OCI-LY1 (cell line): ENCODE measurements at regions not wholly inside any gene's neighbourhood (a gene's known extent, or its start where the extent isn't known, plus 50 kb on each side); places are given as distances from the start of the nearest gene placed in this dataset.

Source experiments
- H2AFZ ChIP-seq: fragments of 200-600 bp; sonication (generic), shearing (Covaris generic); 2 replicates; pipeline ENCODE4 v1.6.0; 2014; ENCODE audit warnings: antibody characterized with exemption, mild to moderate bottlenecking, low read length
- H3F3A ChIP-seq: fragments of 200-600 bp; sonication (generic), shearing (Covaris generic); 2 replicates; pipeline ENCODE4 v1.6.0; 2014; ENCODE audit warnings: mild to moderate bottlenecking, antibody characterized with exemption, low read length, moderate library complexity; ENCODE audit not compliant: insufficient read depth
- H3K27ac ChIP-seq: fragments of 200-600 bp; sonication (generic); 2 replicates; pipeline ENCODE4 v1.5.1; 2014; ENCODE audit warnings: low read length, mixed run types, mild to moderate bottlenecking, low read depth; ENCODE audit not compliant: poor library complexity, severe bottlenecking
- H3K27me3 ChIP-seq: fragments of 200-600 bp; sonication (generic); 2 replicates; pipeline ENCODE4 v1.6.0; 2014; ENCODE audit warnings: antibody characterized with exemption, mild to moderate bottlenecking, low read length, moderate library complexity; ENCODE audit not compliant: insufficient read depth
- H3K36me3 ChIP-seq: fragments of 200-600 bp; sonication (generic); 2 replicates; pipeline ENCODE4 v1.6.1; 2014; ENCODE audit warnings: mild to moderate bottlenecking, antibody characterized with exemption, low read length, moderate library complexity, mixed read lengths; ENCODE audit not compliant: insufficient read depth
- H3K4me1 ChIP-seq: fragments of 200-600 bp; sonication (generic); 2 replicates; pipeline ENCODE4 v1.5.1; 2014; ENCODE audit warnings: mild to moderate bottlenecking, low read length, moderate library complexity; ENCODE audit not compliant: insufficient read depth, severe bottlenecking
- H3K4me2 ChIP-seq: fragments of 200-600 bp; sonication (generic), shearing (Covaris generic); 2 replicates; pipeline ENCODE4 v1.6.1; 2014; ENCODE audit warnings: low read length
- H3K4me3 ChIP-seq: fragments of 200-600 bp; sonication (generic); 2 replicates; pipeline ENCODE4 v1.5.1; 2014; ENCODE audit warnings: low read length, low read depth, mild to moderate bottlenecking, mixed read lengths; ENCODE audit not compliant: poor library complexity, severe bottlenecking
- H3K79me2 ChIP-seq: fragments of 200-600 bp; shearing (Covaris generic); 2 replicates; pipeline ENCODE4 v1.6.1; 2016; ENCODE audit warnings: mixed run types, low read length, mixed read lengths; ENCODE audit not compliant: insufficient read depth
- H3K9ac ChIP-seq: fragments of 200-600 bp; sonication (generic), shearing (Covaris generic); 2 replicates; pipeline ENCODE4 v1.6.1; 2014; ENCODE audit warnings: mild to moderate bottlenecking, low read length, mixed read lengths
- H3K9me2 ChIP-seq: fragments of 200-600 bp; sonication (generic), shearing (Covaris generic); 2 replicates; pipeline ENCODE4 v1.6.1; 2014; ENCODE audit warnings: low read depth, mild to moderate bottlenecking, low read length, mixed read lengths
- H3K9me3 ChIP-seq: fragments of 200-600 bp; shearing (Covaris generic); 2 replicates; pipeline ENCODE4 v1.6.1; 2014; ENCODE audit warnings: low read length, mixed read lengths
- H4K20me1 ChIP-seq: fragments of 200-600 bp; sonication (generic), shearing (Covaris generic); 2 replicates; pipeline ENCODE4 v1.6.0; 2016; ENCODE audit warnings: mild to moderate bottlenecking, low read length; ENCODE audit not compliant: insufficient read depth
- EZH2 ChIP-seq: fragments of 200-600 bp; sonication (generic), shearing (Covaris generic); IDR thresholded peaks from 2 replicates; pipeline ENCODE4 v1.8.0; 2017; ENCODE audit warnings: borderline replicate concordance, mixed run types, mild to moderate bottlenecking, antibody characterized with exemption, low read length, moderate library complexity, mixed read lengths
- TF ChIP-seq, protein P1 (sequence below): fragments of 200-600 bp; sonication (generic), shearing (Covaris generic); IDR thresholded peaks from 2 replicates; pipeline ENCODE4 v1.5.1; 2017; ENCODE audit warnings: mild to moderate bottlenecking, antibody characterized with exemption, low read length, moderate library complexity, mixed read lengths

DNA sequence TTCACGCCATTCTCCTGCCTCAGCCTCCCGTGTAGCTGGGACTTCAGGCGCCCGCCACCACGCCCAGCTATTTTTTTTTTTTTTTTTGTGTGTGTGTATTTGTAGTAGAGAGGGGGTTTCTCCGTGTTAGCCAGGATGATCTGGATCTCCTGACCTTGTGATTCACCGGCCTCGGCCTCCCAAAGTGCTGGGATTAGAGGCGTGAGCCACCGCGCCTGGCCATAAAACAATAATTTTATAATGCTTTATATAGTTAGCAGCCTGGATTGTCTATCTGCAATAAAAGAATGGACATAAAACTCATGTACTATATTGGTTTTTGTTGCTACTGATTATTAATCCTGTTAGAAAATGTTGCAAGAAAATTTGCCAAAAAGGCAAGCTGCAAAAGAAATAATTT, 195.9 kb upstream of the BANK1 start:
- no peak overlapping the region for H3K4me3 ChIP-seq
- peaks cover 21% of the 10 kb centered on the region for H3K4me1 ChIP-seq
- no peak overlapping the region for H2AFZ ChIP-seq
- no peaks in the 10 kb centered on the region for H3K27me3 ChIP-seq
- no peak for TF ChIP-seq EZH2
- TF ChIP-seq, protein P1, sequence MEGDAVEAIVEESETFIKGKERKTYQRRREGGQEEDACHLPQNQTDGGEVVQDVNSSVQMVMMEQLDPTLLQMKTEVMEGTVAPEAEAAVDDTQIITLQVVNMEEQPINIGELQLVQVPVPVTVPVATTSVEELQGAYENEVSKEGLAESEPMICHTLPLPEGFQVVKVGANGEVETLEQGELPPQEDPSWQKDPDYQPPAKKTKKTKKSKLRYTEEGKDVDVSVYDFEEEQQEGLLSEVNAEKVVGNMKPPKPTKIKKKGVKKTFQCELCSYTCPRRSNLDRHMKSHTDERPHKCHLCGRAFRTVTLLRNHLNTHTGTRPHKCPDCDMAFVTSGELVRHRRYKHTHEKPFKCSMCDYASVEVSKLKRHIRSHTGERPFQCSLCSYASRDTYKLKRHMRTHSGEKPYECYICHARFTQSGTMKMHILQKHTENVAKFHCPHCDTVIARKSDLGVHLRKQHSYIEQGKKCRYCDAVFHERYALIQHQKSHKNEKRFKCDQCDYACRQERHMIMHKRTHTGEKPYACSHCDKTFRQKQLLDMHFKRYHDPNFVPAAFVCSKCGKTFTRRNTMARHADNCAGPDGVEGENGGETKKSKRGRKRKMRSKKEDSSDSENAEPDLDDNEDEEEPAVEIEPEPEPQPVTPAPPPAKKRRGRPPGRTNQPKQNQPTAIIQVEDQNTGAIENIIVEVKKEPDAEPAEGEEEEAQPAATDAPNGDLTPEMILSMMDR: no peak
- H3K36me3 ChIP-seq: no peaks in the 10 kb centered on the region
- no peaks in the 10 kb centered on the region for H3F3A ChIP-seq
- no peak overlapping the region for H3K4me2 ChIP-seq
- no peaks in the 10 kb centered on the region for H3K9me3 ChIP-seq
- H3K79me2 ChIP-seq: no peaks in the 10 kb centered on the region
- no peaks in the 10 kb centered on the region for H4K20me1 ChIP-seq
- H3K9me2 ChIP-seq: no peaks in the 10 kb centered on the region
- H3K27ac ChIP-seq: no peak overlapping the region
- H3K9ac ChIP-seq: no peak overlapping the region

DNA sequence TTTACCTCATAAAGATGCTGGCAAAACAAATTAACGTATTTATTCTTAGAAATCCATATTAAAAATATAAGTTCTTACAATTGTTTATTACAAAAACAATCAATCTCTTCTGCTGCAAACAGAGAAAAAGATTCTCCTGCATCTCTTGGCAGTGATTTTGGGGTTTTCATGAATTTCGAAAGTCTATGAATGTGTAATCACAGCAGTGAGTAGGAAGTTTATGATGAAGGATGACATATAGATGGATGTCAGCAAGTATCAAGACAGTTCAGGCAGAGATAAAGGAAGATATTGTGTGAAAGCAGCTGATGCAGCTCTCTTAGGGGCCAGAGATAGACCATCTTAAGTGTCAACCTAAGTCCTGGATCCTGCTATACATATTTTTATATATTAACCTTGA, 196.9 kb upstream of the BANK1 start:
- Histone ChIP-seq H3F3A (no peaks in the 10 kb centered on the region), H3K79me2 (no peaks in the 10 kb centered on the region), H3K9me2 (no peaks in the 10 kb centered on the region), H3K9ac (no peak overlapping the region), H3K4me1 (peaks cover 17% of the 10 kb centered on the region), H3K36me3 (no peaks in the 10 kb centered on the region), H2AFZ (no peak overlapping the region), H3K27ac (no peak overlapping the region), H3K27me3 (no peaks in the 10 kb centered on the region), H3K9me3 (no peaks in the 10 kb centered on the region), H3K4me3 (no peak overlapping the region), H3K4me2 (no peak overlapping the region), H4K20me1 (no peaks in the 10 kb centered on the region)
- TF ChIP-seq, protein P1: no peak
- no peak for TF ChIP-seq EZH2

DNA sequence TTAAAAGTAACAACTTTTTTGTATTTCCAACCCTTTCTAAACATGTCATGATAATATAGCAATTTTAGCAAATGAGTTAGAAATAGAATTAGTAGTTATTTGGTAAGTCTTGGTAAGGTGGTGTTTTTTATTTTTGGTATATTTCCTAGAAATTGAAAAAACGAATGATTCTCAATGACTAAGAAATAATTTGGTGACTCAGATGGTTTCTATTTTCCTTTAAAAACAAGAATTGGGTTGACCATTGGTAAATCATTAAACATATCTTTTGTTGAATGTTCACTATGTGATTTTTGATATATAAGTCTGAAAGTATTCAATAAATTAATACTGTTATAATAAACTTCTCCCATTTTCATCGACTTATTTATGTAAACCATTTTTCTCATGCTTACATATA, 206.2 kb upstream of the BANK1 start:
- no peak overlapping the region for H3K9ac ChIP-seq
- TF ChIP-seq EZH2: no peak
- TF ChIP-seq, protein P1: no peak

More for the DNA sequence above, 206.2 kb upstream of the BANK1 start:
- no peaks in the 10 kb centered on the region for H3K4me1 ChIP-seq
- H3K4me3 ChIP-seq: no peak overlapping the region
- no peaks in the 10 kb centered on the region for H3K27me3 ChIP-seq
- no peaks in the 10 kb centered on the region for H3K79me2 ChIP-seq
- H3K4me2 ChIP-seq: no peak overlapping the region
- no peak overlapping the region for H2AFZ ChIP-seq
- no peaks in the 10 kb centered on the region for H3K9me2 ChIP-seq
- peaks cover 7% of the 10 kb centered on the region for H3K9me3 ChIP-seq
- no peaks in the 10 kb centered on the region for H3F3A ChIP-seq
- H3K27ac ChIP-seq: no peak overlapping the region
- H3K36me3 ChIP-seq: no peaks in the 10 kb centered on the region
- H4K20me1 ChIP-seq: no peaks in the 10 kb centered on the region
